ENCODE measurements at regions not wholly inside any gene's neighbourhood (a gene's known extent, or its start where the extent isn't known, plus 50 kb on each side); places are given as distances from the start of the nearest gene placed in this dataset.

DNA sequence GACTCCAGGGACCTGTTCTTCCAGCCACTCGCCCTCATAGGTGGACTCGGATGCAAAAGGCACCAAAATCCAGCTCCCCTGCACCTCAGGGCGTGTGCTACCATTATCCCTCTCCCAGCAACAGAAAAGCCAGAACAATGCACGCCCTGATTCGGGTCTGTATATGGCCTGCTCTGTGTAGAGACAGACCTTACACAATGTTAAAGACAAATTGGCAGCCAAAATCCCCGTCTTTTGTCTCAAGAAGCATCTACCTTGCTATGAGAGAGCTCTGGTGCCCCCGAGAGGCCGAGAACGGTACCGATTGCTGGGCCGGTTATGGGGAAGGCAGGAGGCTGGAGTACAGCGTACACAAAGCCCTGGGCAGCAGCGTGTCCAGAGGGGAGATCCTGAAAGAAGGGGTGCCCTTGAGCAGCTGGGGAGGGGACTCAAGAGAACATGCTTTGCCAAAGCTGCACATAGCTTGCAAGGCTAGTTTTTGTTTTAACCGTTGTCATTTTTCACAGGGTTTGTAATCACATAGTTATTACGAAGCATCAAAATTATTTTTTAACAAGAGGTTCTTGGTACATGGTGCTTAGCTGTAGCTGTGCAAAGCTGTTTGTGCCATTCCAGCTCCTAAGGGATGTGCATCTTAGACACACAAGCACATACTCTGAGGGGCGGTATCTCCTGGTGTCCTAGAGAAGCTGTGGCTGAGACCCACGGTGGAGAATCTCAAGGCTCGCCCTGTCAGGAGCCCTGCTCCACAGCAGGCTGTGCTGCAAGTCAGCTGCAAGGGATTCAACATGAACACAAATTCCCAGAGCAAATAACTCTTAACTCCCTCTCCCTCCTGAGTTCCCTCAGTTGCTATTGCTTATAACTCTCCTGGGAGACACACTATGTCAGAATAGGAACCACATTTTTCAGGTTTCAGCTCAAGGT, 461.5 kb upstream of the PPP2R3A start:
- TF ChIP-seq, protein P1, sequence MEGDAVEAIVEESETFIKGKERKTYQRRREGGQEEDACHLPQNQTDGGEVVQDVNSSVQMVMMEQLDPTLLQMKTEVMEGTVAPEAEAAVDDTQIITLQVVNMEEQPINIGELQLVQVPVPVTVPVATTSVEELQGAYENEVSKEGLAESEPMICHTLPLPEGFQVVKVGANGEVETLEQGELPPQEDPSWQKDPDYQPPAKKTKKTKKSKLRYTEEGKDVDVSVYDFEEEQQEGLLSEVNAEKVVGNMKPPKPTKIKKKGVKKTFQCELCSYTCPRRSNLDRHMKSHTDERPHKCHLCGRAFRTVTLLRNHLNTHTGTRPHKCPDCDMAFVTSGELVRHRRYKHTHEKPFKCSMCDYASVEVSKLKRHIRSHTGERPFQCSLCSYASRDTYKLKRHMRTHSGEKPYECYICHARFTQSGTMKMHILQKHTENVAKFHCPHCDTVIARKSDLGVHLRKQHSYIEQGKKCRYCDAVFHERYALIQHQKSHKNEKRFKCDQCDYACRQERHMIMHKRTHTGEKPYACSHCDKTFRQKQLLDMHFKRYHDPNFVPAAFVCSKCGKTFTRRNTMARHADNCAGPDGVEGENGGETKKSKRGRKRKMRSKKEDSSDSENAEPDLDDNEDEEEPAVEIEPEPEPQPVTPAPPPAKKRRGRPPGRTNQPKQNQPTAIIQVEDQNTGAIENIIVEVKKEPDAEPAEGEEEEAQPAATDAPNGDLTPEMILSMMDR (IDR thresholded peaks at IDR 0.05), result peak; percentile 29 to 53 (median 33)
- no peak for TF ChIP-seq POLR2A (IDR thresholded peaks at IDR 0.05)
